ENCODE measurements at regions not wholly inside any gene's neighbourhood (a gene's known extent, or its start where the extent isn't known, plus 50 kb on each side); places are given as distances from the start of the nearest gene placed in this dataset.

- no peak for TF ChIP-seq CTCF (IDR thresholded peaks at IDR 0.05)
- TF ChIP-seq EZH2 (IDR thresholded peaks at IDR 0.05; ENCODE audit: borderline replicate concordance, insufficient read depth, low read depth, low read length, poor library complexity, severe bottlenecking), result no peak
- Mint-ChIP-seq H3K27me3 (no peaks in the 10 kb centered on the region), H3K4me3 (no peak overlapping the region), H3K27ac (no peak overlapping the region), H3K9me3 (ENCODE audit: insufficient read depth) (no peaks in the 10 kb centered on the region), H3K4me1 (no peaks in the 10 kb centered on the region)
- no peaks in the 10 kb centered on the region for H3K79me2 ChIP-seq (ENCODE audit: control insufficient read depth, insufficient read depth, low read length)
- DNase-seq (no peak), ATAC-seq (ENCODE audit: low read depth) (no peak)
- H2AFZ ChIP-seq (ENCODE audit: insufficient read depth, low read depth, low read length, poor library complexity, severe bottlenecking), result no peak overlapping the region
- H3K9ac ChIP-seq (ENCODE audit: low read length), result no peak overlapping the region
- POLR2A ChIA-PET, result no interaction called here
- no peaks in the 10 kb centered on the region for H3K4me1 ChIP-seq (ENCODE audit: control insufficient read depth in 2 of 2, insufficient read depth in 2 of 2, low read length in 2 of 2)
- H3K4me2 ChIP-seq (replicated peaks; ENCODE audit: low read depth, low read length, poor library complexity, severe bottlenecking), result no peak overlapping the region
- CTCF ChIA-PET, result no interaction called here
- H4K20me1 ChIP-seq (ENCODE audit: control insufficient read depth, insufficient read depth, low read length, poor library complexity, severe bottlenecking), result no peaks in the 10 kb centered on the region
- H3K4me3 ChIP-seq (ENCODE audit: control extremely low read depth in 1 of 5, extremely low read depth in 1 of 5, insufficient read depth in 1 of 5, low read depth in 2 of 5, low read length in 4 of 5), result no peak overlapping the region
- peaks cover 0 to 16% (median 0%) of the 10 kb centered on the region in 3 donors for H3K9me3 ChIP-seq (ENCODE audit: control extremely low read depth in 1 of 3, control insufficient read depth in 2 of 3, insufficient read depth in 1 of 3, low read length in 2 of 3)
- H3K27me3 ChIP-seq (replicated peaks in 1 of 4; ENCODE audit: control extremely low read depth in 1 of 4, control insufficient read depth in 3 of 4, insufficient read depth in 4 of 4, low read length in 3 of 4), result no peaks in the 10 kb centered on the region
- 82% methylated on average over 9 of the region's 11 CpGs for WGBS (ENCODE audit: insufficient coverage)
- H3K36me3 ChIP-seq (replicated peaks in 1 of 2; ENCODE audit: control extremely low read depth in 1 of 2, control insufficient read depth in 1 of 2, extremely low read depth in 1 of 2, insufficient read depth in 2 of 2, low read length in 1 of 2), result no peaks in the 10 kb centered on the region
- intact Hi-C loops (cut with micrococcal nuclease), result no loop called here
- H3K27ac ChIP-seq (ENCODE audit: low read length in 2 of 2), result no peak overlapping the region
Measured at GRCh38 chr17:54836723-54837462, 63.8 kb upstream of the TOM1L1 start.

- Mint-ChIP-seq H3K4me1 (no peaks in the 10 kb centered on the region), H3K27me3 (no peaks in the 10 kb centered on the region), H3K4me3 (no peak overlapping the region), H3K27ac (no peak overlapping the region), H3K9me3 (ENCODE audit: insufficient read depth) (no peaks in the 10 kb centered on the region)
- DNase-seq (no peak), ATAC-seq (ENCODE audit: low read depth) (no peak)
- no peaks in the 10 kb centered on the region for H3K4me1 ChIP-seq (ENCODE audit: control insufficient read depth in 2 of 2, insufficient read depth in 2 of 2, low read length in 2 of 2)
- H3K27me3 ChIP-seq (replicated peaks in 1 of 4; ENCODE audit: control extremely low read depth in 1 of 4, control insufficient read depth in 3 of 4, insufficient read depth in 4 of 4, low read length in 3 of 4), result no peaks in the 10 kb centered on the region
- CTCF ChIA-PET, result no interaction called here
- intact Hi-C loops (cut with micrococcal nuclease), result no loop called here
- no peak overlapping the region for H3K4me2 ChIP-seq (replicated peaks; ENCODE audit: low read depth, low read length, poor library complexity, severe bottlenecking)
- no peak for TF ChIP-seq CTCF (IDR thresholded peaks at IDR 0.05)
- no peak for TF ChIP-seq EZH2 (IDR thresholded peaks at IDR 0.05; ENCODE audit: borderline replicate concordance, insufficient read depth, low read depth, low read length, poor library complexity, severe bottlenecking)
- no peaks in the 10 kb centered on the region for H3K36me3 ChIP-seq (replicated peaks in 1 of 2; ENCODE audit: control extremely low read depth in 1 of 2, control insufficient read depth in 1 of 2, extremely low read depth in 1 of 2, insufficient read depth in 2 of 2, low read length in 1 of 2)
- no peaks in the 10 kb centered on the region for H3K79me2 ChIP-seq (ENCODE audit: control insufficient read depth, insufficient read depth, low read length)
- WGBS (ENCODE audit: insufficient coverage), result no CpG with 5 or more reads among the region's 3 CpGs
- H3K27ac ChIP-seq (ENCODE audit: low read length in 2 of 2), result no peak overlapping the region
- H4K20me1 ChIP-seq (ENCODE audit: control insufficient read depth, insufficient read depth, low read length, poor library complexity, severe bottlenecking), result no peaks in the 10 kb centered on the region
- H2AFZ ChIP-seq (ENCODE audit: insufficient read depth, low read depth, low read length, poor library complexity, severe bottlenecking), result no peak overlapping the region
- H3K9ac ChIP-seq (ENCODE audit: low read length), result no peak overlapping the region
- H3K4me3 ChIP-seq (ENCODE audit: control extremely low read depth in 1 of 5, extremely low read depth in 1 of 5, insufficient read depth in 1 of 5, low read depth in 2 of 5, low read length in 4 of 5), result no peak overlapping the region
- peaks cover 0 to 16% (median 0%) of the 10 kb centered on the region in 3 donors for H3K9me3 ChIP-seq (ENCODE audit: control extremely low read depth in 1 of 3, control insufficient read depth in 2 of 3, insufficient read depth in 1 of 3, low read length in 2 of 3)
- POLR2A ChIA-PET, result no interaction called here
Measured at GRCh38 chr17:54838651-54839421, 61.8 kb upstream of the TOM1L1 start.
